ENCODE measurements at regions not wholly inside any gene's neighbourhood (a gene's known extent, or its start where the extent isn't known, plus 50 kb on each side); places are given as distances from the start of the nearest gene placed in this dataset.

DNA sequence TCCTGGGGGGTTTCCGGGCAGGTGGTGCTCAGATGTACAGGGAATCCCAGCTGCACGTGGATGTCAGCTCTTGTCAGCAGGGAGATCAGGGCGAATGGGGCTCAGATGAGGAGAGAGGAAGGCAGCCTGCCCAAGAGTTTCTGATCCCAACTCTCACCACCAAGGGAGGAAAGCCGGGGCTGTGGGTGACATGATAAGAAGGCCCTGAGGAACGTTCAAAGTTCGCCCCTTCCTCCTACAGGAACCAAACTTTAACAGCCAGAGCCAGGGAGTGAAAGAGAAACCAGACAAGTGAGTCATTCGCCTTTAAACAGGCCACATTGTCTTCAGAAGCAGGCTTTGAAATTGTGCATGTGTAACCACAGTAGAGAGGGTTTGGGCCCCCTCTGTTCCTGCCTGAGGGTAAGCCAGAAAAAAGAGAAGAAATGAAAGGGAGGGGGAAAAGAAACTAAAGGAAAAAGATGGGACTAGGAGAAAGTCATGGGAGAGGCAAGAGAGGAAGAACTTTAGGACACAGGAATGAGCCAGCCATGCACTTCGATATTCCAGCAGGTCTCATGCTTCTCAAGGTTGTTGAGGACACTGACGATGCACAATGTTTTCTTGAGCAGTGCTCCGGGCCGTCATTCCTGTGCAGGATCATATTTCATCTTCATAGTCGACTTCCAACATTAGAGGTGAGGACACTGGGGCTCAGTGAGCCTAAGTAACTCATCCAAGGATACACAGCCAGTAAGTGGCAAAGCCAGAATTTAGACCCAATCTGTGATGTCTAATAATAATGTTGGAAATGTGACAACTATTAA is 691.4 kb upstream of the TBX3 start:
- in situ Hi-C loops (cut with MboI; ENCODE audit: low sequenced_read_pairs in 4 of 4): no loop called here
- H3K9me3 ChIP-seq: no peaks in the 10 kb centered on the region
- DNase-seq (no peak), ATAC-seq (peak in 1 of 2 donors; percentile 30)
- H3K4me1 ChIP-seq: no peaks in the 10 kb centered on the region
- no peaks in the 10 kb centered on the region for H3K27me3 ChIP-seq
- TF ChIP-seq, protein P1, sequence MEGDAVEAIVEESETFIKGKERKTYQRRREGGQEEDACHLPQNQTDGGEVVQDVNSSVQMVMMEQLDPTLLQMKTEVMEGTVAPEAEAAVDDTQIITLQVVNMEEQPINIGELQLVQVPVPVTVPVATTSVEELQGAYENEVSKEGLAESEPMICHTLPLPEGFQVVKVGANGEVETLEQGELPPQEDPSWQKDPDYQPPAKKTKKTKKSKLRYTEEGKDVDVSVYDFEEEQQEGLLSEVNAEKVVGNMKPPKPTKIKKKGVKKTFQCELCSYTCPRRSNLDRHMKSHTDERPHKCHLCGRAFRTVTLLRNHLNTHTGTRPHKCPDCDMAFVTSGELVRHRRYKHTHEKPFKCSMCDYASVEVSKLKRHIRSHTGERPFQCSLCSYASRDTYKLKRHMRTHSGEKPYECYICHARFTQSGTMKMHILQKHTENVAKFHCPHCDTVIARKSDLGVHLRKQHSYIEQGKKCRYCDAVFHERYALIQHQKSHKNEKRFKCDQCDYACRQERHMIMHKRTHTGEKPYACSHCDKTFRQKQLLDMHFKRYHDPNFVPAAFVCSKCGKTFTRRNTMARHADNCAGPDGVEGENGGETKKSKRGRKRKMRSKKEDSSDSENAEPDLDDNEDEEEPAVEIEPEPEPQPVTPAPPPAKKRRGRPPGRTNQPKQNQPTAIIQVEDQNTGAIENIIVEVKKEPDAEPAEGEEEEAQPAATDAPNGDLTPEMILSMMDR (IDR thresholded peaks at IDR 0.05 in 4 of 5, conservative IDR thresholded peaks at IDR 0.05 in 1 of 5): no peak
- TF ChIP-seq POLR2A (IDR thresholded peaks at IDR 0.05): no peak
- H3K4me3 ChIP-seq: no peak overlapping the region
- intact Hi-C loops (cut with DNase I; ENCODE audit: low total_unique reads): no loop called here
- H3K27ac ChIP-seq: no peak overlapping the region
- H3K36me3 ChIP-seq: no peaks in the 10 kb centered on the region

DNA sequence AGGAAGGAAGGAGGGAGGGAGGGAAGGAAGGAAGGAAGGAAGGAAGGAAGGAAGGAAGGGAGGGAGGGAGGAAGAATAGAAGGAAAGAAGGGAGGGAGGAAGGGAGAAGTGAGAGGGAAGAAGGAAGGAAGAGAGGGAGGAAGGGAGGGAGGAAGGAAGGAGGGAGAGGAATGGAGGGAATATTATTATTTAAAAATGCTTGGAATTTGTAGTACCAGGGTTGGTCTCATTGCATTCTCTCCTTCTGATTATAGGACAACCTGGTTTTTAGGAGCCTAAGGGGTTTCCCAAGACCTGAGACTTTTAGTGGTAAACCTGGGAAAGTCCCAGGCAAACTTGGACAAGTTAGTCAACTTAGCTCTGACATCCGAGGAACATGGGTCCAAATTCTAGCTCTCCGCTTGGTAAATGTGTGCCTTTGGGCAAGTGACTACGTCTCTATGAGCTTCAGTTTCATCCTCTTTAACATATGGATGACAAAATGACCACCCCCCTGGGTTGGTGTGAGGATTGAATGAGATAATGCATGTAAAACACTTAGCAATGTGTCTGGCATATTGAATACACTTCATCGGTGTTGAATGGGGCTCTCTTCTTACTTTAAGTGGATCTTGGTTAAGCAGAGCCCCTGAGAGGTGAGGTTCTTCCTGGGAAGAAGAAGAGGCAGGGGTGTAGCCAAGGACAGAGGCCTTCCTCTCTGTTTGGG is 690.7 kb upstream of the TBX3 start:
- DNase-seq: no peak

DNA sequence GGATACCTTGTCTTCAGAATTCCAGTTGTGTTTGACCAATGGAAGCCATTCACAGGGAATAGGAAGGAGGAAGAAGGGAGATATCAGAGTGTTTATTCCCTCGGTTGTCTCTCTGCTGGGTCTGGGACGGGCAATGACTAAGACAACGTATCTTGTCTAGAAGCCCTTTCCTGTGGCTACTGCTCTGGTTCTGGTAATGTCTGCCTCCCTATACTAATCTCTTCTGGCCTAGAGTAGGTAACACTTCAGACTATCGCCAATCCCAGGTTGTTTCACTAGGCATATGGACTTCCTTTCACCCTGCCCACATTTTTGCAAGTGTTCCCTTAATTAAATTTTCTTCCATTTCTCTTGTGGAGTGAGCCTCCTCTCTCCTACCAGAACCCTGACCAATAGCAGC is 687.7 kb upstream of the TBX3 start:
- intact Hi-C loops (cut with DNase I; ENCODE audit: low total_unique reads) (no loop called here), in situ Hi-C loops (cut with MboI; ENCODE audit: low sequenced_read_pairs in 4 of 4) (no loop called here)
- Histone ChIP-seq H3K27ac (no peak overlapping the region), H3K36me3 (no peaks in the 10 kb centered on the region), H3K4me3 (no peak overlapping the region), H3K27me3 (no peaks in the 10 kb centered on the region), H3K9me3 (no peaks in the 10 kb centered on the region), H3K4me1 (no peaks in the 10 kb centered on the region)
- no peak for TF ChIP-seq POLR2A (IDR thresholded peaks at IDR 0.05)
- TF ChIP-seq, protein P1 (IDR thresholded peaks at IDR 0.05 in 4 of 5, conservative IDR thresholded peaks at IDR 0.05 in 1 of 5): no peak
- no peak for ATAC-seq
- DNase-seq: no peak

More for the DNA sequence above, 690.7 kb upstream of the TBX3 start:
- H3K4me3 ChIP-seq: no peak overlapping the region
- H3K4me1 ChIP-seq: no peaks in the 10 kb centered on the region
- H3K27ac ChIP-seq: no peak overlapping the region
- no peaks in the 10 kb centered on the region for H3K36me3 ChIP-seq
- TF ChIP-seq, protein P1 (IDR thresholded peaks at IDR 0.05 in 4 of 5, conservative IDR thresholded peaks at IDR 0.05 in 1 of 5): no peak
- TF ChIP-seq POLR2A (IDR thresholded peaks at IDR 0.05): no peak
- ATAC-seq: no peak
- in situ Hi-C loops (cut with MboI; ENCODE audit: low sequenced_read_pairs in 4 of 4): no loop called here
- H3K9me3 ChIP-seq: no peaks in the 10 kb centered on the region
- no peaks in the 10 kb centered on the region for H3K27me3 ChIP-seq
- intact Hi-C loops (cut with DNase I; ENCODE audit: low total_unique reads): no loop called here

DNA sequence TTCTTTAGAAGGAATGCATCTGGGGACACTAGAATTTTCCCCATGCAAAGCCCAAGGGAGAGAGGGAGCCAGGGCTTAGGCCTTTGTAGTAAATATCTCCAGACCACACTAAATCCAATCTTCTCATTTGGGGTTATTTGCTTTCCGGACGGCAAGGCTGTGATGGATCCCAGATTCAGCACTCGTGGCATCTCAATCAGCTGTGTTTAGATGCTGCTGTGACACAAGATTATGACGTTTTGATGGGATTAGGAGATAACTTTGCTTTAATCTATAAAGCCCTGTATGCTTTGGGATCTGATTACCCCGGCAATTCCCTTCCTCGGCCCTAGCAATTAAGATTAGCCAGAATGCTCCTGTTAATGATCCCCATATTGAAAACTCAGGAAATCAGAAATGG is 686.7 kb upstream of the TBX3 start:
- no peaks in the 10 kb centered on the region for H3K4me1 ChIP-seq
- no peak for ATAC-seq
- TF ChIP-seq POLR2A (IDR thresholded peaks at IDR 0.05): no peak
- TF ChIP-seq, protein P1 (IDR thresholded peaks at IDR 0.05 in 4 of 5, conservative IDR thresholded peaks at IDR 0.05 in 1 of 5): no peak
- H3K4me3 ChIP-seq: no peak overlapping the region
- intact Hi-C loops (cut with DNase I; ENCODE audit: low total_unique reads) (no loop called here), in situ Hi-C loops (cut with MboI; ENCODE audit: low sequenced_read_pairs in 4 of 4) (no loop called here)
- H3K27ac ChIP-seq: no peak overlapping the region
- H3K36me3 ChIP-seq: no peaks in the 10 kb centered on the region
- DNase-seq: no peak
- H3K9me3 ChIP-seq: no peaks in the 10 kb centered on the region
- H3K27me3 ChIP-seq: no peaks in the 10 kb centered on the region

Data from gastrocnemius medialis (tissue), 4 donors.